Rectal smooth muscle tissue (tissue), 1 donor: ENCODE measurements at regions not wholly inside any gene's neighbourhood (a gene's known extent, or its start where the extent isn't known, plus 50 kb on each side); places are given as distances from the start of the nearest gene placed in this dataset.

Source experiments
- H3K27ac ChIP-seq: one replicate; pipeline ENCODE4 v1.7.0; 2013; ENCODE audit warnings: low read depth, low read length, inconsistent platforms
- H3K27me3 ChIP-seq: one replicate; pipeline ENCODE4 v1.7.0; 2013; ENCODE audit warnings: low read length; ENCODE audit not compliant: control insufficient read depth, insufficient read depth
- H3K36me3 ChIP-seq: one replicate; pipeline ENCODE4 v1.7.0; 2013; ENCODE audit warnings: low read length; ENCODE audit not compliant: control insufficient read depth, insufficient read depth
- H3K4me1 ChIP-seq: one replicate; pipeline ENCODE4 v1.7.0; 2013; ENCODE audit warnings: low read length; ENCODE audit not compliant: control insufficient read depth, insufficient read depth
- H3K4me3 ChIP-seq: one replicate; pipeline ENCODE4 v1.7.0; 2013; ENCODE audit warnings: low read length
- H3K9ac ChIP-seq: one replicate; pipeline ENCODE4 v1.7.0; 2013; ENCODE audit warnings: low read length

GRCh38 chr3:117291476-117291875, 581.9 kb downstream of the TUSC7 start:
- no peak overlapping the region for H3K4me3 ChIP-seq
- H3K27ac ChIP-seq: no peak overlapping the region
- no peaks in the 10 kb centered on the region for H3K36me3 ChIP-seq
- H3K27me3 ChIP-seq: no peaks in the 10 kb centered on the region
- H3K4me1 ChIP-seq: no peaks in the 10 kb centered on the region
- no peak overlapping the region for H3K9ac ChIP-seq

GRCh38 chr3:117297065-117297464, 587.5 kb downstream of the TUSC7 start:
- H3K9ac ChIP-seq: no peak overlapping the region
- no peaks in the 10 kb centered on the region for H3K27me3 ChIP-seq
- no peak overlapping the region for H3K4me3 ChIP-seq
- no peaks in the 10 kb centered on the region for H3K36me3 ChIP-seq
- H3K4me1 ChIP-seq: no peaks in the 10 kb centered on the region
- H3K27ac ChIP-seq: no peak overlapping the region

GRCh38 chr3:117297541-117297940, 588.0 kb downstream of the TUSC7 start:
- Histone ChIP-seq H3K36me3 (no peaks in the 10 kb centered on the region), H3K4me3 (no peak overlapping the region), H3K4me1 (no peaks in the 10 kb centered on the region), H3K27ac (no peak overlapping the region), H3K9ac (no peak overlapping the region), H3K27me3 (no peaks in the 10 kb centered on the region)

GRCh38 chr3:117298273-117298672, 588.7 kb downstream of the TUSC7 start:
- H3K4me3 ChIP-seq: no peak overlapping the region
- no peaks in the 10 kb centered on the region for H3K27me3 ChIP-seq

GRCh38 chr3:117302428-117302827, 592.8 kb downstream of the TUSC7 start:
- H3K4me3 ChIP-seq: no peak overlapping the region
- no peaks in the 10 kb centered on the region for H3K27me3 ChIP-seq
- H3K4me1 ChIP-seq: no peaks in the 10 kb centered on the region
- no peak overlapping the region for H3K9ac ChIP-seq
- H3K36me3 ChIP-seq: no peaks in the 10 kb centered on the region
- H3K27ac ChIP-seq: no peak overlapping the region

More at GRCh38 chr3:117298273-117298672, 588.7 kb downstream of the TUSC7 start:
- Histone ChIP-seq H3K27ac (no peak overlapping the region), H3K9ac (no peak overlapping the region), H3K4me1 (no peaks in the 10 kb centered on the region), H3K36me3 (no peaks in the 10 kb centered on the region)

GRCh38 chr3:117303443-117303842, 593.9 kb downstream of the TUSC7 start:
- H3K27ac ChIP-seq: no peak overlapping the region

GRCh38 chr3:117304681-117305080, 595.1 kb downstream of the TUSC7 start:
- no peaks in the 10 kb centered on the region for H3K4me1 ChIP-seq
- no peak overlapping the region for H3K4me3 ChIP-seq
- no peaks in the 10 kb centered on the region for H3K27me3 ChIP-seq
- no peaks in the 10 kb centered on the region for H3K36me3 ChIP-seq
- H3K9ac ChIP-seq: no peak overlapping the region
- no peak overlapping the region for H3K27ac ChIP-seq

More at GRCh38 chr3:117303443-117303842, 593.9 kb downstream of the TUSC7 start:
- Histone ChIP-seq H3K9ac (no peak overlapping the region), H3K27me3 (no peaks in the 10 kb centered on the region), H3K4me1 (no peaks in the 10 kb centered on the region), H3K36me3 (no peaks in the 10 kb centered on the region), H3K4me3 (no peak overlapping the region)

GRCh38 chr3:117305681-117306080, 596.1 kb downstream of the TUSC7 start:
- H3K4me3 ChIP-seq: no peak overlapping the region
- H3K27me3 ChIP-seq: no peaks in the 10 kb centered on the region
- H3K36me3 ChIP-seq: no peaks in the 10 kb centered on the region
- no peak overlapping the region for H3K27ac ChIP-seq
- no peak overlapping the region for H3K9ac ChIP-seq
- H3K4me1 ChIP-seq: no peaks in the 10 kb centered on the region

- H3K36me3 ChIP-seq: no peaks in the 10 kb centered on the region
- H3K27me3 ChIP-seq: no peaks in the 10 kb centered on the region
- H3K9ac ChIP-seq: no peak overlapping the region
- H3K4me1 ChIP-seq: no peaks in the 10 kb centered on the region
- H3K27ac ChIP-seq: no peak overlapping the region
- H3K4me3 ChIP-seq: no peak overlapping the region
Observed at GRCh38 chr3:117306299-117306698, 596.7 kb downstream of the TUSC7 start.

GRCh38 chr3:117308353-117308752, 598.8 kb downstream of the TUSC7 start:
- no peaks in the 10 kb centered on the region for H3K4me1 ChIP-seq
- no peaks in the 10 kb centered on the region for H3K27me3 ChIP-seq
- H3K36me3 ChIP-seq: no peaks in the 10 kb centered on the region
- H3K27ac ChIP-seq: no peak overlapping the region
- no peak overlapping the region for H3K9ac ChIP-seq
- no peak overlapping the region for H3K4me3 ChIP-seq

- H3K4me3 ChIP-seq: no peak overlapping the region
- no peaks in the 10 kb centered on the region for H3K27me3 ChIP-seq
- H3K9ac ChIP-seq: no peak overlapping the region
- H3K27ac ChIP-seq: no peak overlapping the region
- H3K36me3 ChIP-seq: no peaks in the 10 kb centered on the region
- no peaks in the 10 kb centered on the region for H3K4me1 ChIP-seq
Observed at GRCh38 chr3:117308756-117309155, 599.2 kb downstream of the TUSC7 start.

GRCh38 chr3:117310536-117310935, 601.0 kb downstream of the TUSC7 start:
- Histone ChIP-seq H3K9ac (no peak overlapping the region), H3K36me3 (no peaks in the 10 kb centered on the region), H3K4me3 (no peak overlapping the region), H3K4me1 (no peaks in the 10 kb centered on the region), H3K27me3 (no peaks in the 10 kb centered on the region), H3K27ac (no peak overlapping the region)

- H3K36me3 ChIP-seq: no peaks in the 10 kb centered on the region
- H3K4me1 ChIP-seq: no peaks in the 10 kb centered on the region
- H3K9ac ChIP-seq: no peak overlapping the region
- no peak overlapping the region for H3K27ac ChIP-seq
- no peaks in the 10 kb centered on the region for H3K27me3 ChIP-seq
- H3K4me3 ChIP-seq: no peak overlapping the region
Observed at GRCh38 chr3:117314441-117315150, 605.0 kb downstream of the TUSC7 start.
